Adrenal gland (tissue), 5 donors: ENCODE measurements at regions not wholly inside any gene's neighbourhood (a gene's known extent, or its start where the extent isn't known, plus 50 kb on each side); places are given as distances from the start of the nearest gene placed in this dataset.

Source experiments
- POLR2A ChIP-seq, 2 donors: fragments of 450-650 bp; IDR thresholded peaks; one replicate each; pipeline ENCODE4 v1.6.1; 2017; ENCODE audit warnings: antibody characterized with exemption in 2 of 2, mild to moderate bottlenecking in 2 of 2, moderate library complexity in 1 of 2
- TF ChIP-seq, protein P1 (sequence below), 6 experiments: fragments of 450-650 bp in 4 of 6; fragments of 200-600 bp in 2 of 6; sonication (generic) in 1 of 6; IDR thresholded peaks; 1 replicate in 5 of 6; 2 replicates in 1 of 6; pipeline versions ENCODE4 v1.5.1 to v1.8.0; 2016 to 2021; ENCODE audit warnings: antibody characterized with exemption in 6 of 6, mild to moderate bottlenecking in 2 of 6, moderate library complexity in 1 of 6
- donor health status: DM: no; HTN: no; CAD: no.

- TF ChIP-seq, protein P1, sequence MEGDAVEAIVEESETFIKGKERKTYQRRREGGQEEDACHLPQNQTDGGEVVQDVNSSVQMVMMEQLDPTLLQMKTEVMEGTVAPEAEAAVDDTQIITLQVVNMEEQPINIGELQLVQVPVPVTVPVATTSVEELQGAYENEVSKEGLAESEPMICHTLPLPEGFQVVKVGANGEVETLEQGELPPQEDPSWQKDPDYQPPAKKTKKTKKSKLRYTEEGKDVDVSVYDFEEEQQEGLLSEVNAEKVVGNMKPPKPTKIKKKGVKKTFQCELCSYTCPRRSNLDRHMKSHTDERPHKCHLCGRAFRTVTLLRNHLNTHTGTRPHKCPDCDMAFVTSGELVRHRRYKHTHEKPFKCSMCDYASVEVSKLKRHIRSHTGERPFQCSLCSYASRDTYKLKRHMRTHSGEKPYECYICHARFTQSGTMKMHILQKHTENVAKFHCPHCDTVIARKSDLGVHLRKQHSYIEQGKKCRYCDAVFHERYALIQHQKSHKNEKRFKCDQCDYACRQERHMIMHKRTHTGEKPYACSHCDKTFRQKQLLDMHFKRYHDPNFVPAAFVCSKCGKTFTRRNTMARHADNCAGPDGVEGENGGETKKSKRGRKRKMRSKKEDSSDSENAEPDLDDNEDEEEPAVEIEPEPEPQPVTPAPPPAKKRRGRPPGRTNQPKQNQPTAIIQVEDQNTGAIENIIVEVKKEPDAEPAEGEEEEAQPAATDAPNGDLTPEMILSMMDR (IDR thresholded peaks at IDR 0.05) = no peak
- TF ChIP-seq POLR2A (IDR thresholded peaks at IDR 0.05) = no peak
Measured at GRCh38 chr4:129968778-129969177, 872.8 kb downstream of the C4orf33 start.
